RCC 7860 (cell line): ENCODE measurements at regions not wholly inside any gene's neighbourhood (a gene's known extent, or its start where the extent isn't known, plus 50 kb on each side); places are given as distances from the start of the nearest gene placed in this dataset.
"Not testable (repeated sequence)": the region's sequence is repeated elsewhere in the genome, so short reads cannot be mapped to it uniquely, and the experiment has no call there.

ENCODE experiments used
- DNase-seq: peaks from one replicate; pipeline ENCODE4 v3.0.0-alpha.2; 2015; ENCODE audit warnings: low spot score
- FAIRE-seq: peaks from 2 replicates; lab custom pipeline; 2012; peaks lifted over from hg19 to GRCh38; lab: Jason Lieb, UNC

- FAIRE-seq (no peak), DNase-seq (no peak)
These were observed 974.2 kb downstream of the TMEM121 start for GRCh38 chr14:106500571-106500970.

- DNase-seq (no peak), FAIRE-seq (no peak)
These were observed 975.5 kb downstream of the TMEM121 start for GRCh38 chr14:106501898-106502297.

GRCh38 chr14:106505366-106505765 is 979.0 kb downstream of the TMEM121 start:
- no peak for DNase-seq
- FAIRE-seq, result no peak

GRCh38 chr14:106506881-106507305 is 980.5 kb downstream of the TMEM121 start:
- FAIRE-seq (no peak), DNase-seq (no peak)

GRCh38 chr14:106507354-106507753 is 981.0 kb downstream of the TMEM121 start:
- no peak for FAIRE-seq
- no peak for DNase-seq

GRCh38 chr14:106508216-106508615 is 981.8 kb downstream of the TMEM121 start:
- DNase-seq (no peak), FAIRE-seq (no peak)

GRCh38 chr14:106509176-106509575 is 982.8 kb downstream of the TMEM121 start:
- no peak for FAIRE-seq

GRCh38 chr14:106509807-106510206 is 983.4 kb downstream of the TMEM121 start:
- DNase-seq, result no peak
- FAIRE-seq, result no peak

More at GRCh38 chr14:106509176-106509575, 982.8 kb downstream of the TMEM121 start:
- DNase-seq, result no peak

- FAIRE-seq, result no peak
- no peak for DNase-seq
These were observed 984.8 kb downstream of the TMEM121 start for GRCh38 chr14:106511006-106511799.

- FAIRE-seq, result no peak
- DNase-seq, result no peak
These were observed 985.4 kb downstream of the TMEM121 start for GRCh38 chr14:106511800-106512198.

GRCh38 chr14:106513302-106513701 is 986.9 kb downstream of the TMEM121 start:
- DNase-seq (no peak), FAIRE-seq (no peak)

- DNase-seq, result no peak
- no peak for FAIRE-seq
These were observed 991.9 kb downstream of the TMEM121 start for GRCh38 chr14:106518054-106518943.

GRCh38 chr14:106522118-106522517 is 995.7 kb downstream of the TMEM121 start:
- not testable (repeated sequence) for FAIRE-seq, DNase-seq

- FAIRE-seq (no peak), DNase-seq (no peak)
These were observed 996.6 kb downstream of the TMEM121 start for GRCh38 chr14:106522990-106523389.

GRCh38 chr14:106528717-106529116 is 1002.3 kb downstream of the TMEM121 start:
- DNase-seq, result no peak
- no peak for FAIRE-seq

GRCh38 chr14:106530031-106530422 is 1003.6 kb downstream of the TMEM121 start:
- FAIRE-seq, result no peak

GRCh38 chr14:106530423-106531107 is 1004.2 kb downstream of the TMEM121 start:
- DNase-seq, result no peak
- FAIRE-seq, result no peak

More at GRCh38 chr14:106530031-106530422, 1003.6 kb downstream of the TMEM121 start:
- no peak for DNase-seq

- DNase-seq, FAIRE-seq: not testable (repeated sequence)
These were observed 1011.2 kb downstream of the TMEM121 start for GRCh38 chr14:106537597-106537996.

GRCh38 chr14:106538201-106538600 is 1011.8 kb downstream of the TMEM121 start:
- DNase-seq, result no peak
- FAIRE-seq, result no peak

- no peak for FAIRE-seq
These were observed 1021.5 kb downstream of the TMEM121 start for GRCh38 chr14:106547735-106548434.

More at GRCh38 chr14:106547735-106548434, 1021.5 kb downstream of the TMEM121 start:
- no peak for DNase-seq
